GM12878 (cell line): ENCODE measurements at regions not wholly inside any gene's neighbourhood (a gene's known extent, or its start where the extent isn't known, plus 50 kb on each side); places are given as distances from the start of the nearest gene placed in this dataset.

Source experiments
- ATAC-seq: fragments of 200-7000 bp; cut with Tn5 transposase; 3 replicates; pipeline ENCODE4 v1.9.1; 2020; ENCODE audit warnings: mild to moderate bottlenecking, moderate library complexity
- BruUV-seq: library from RNA; stranded (reverse); fragments of 400-500 nt; replicated peaks from 2 replicates; lab custom pipeline; 2021; lab: Mats Ljungman, UMichigan
- CTCF ChIA-PET: fragments of 300-600 bp; sonication (Branson Sonifier 250); formaldehyde crosslinking; extraction: SDS; loops from one replicate; lab custom pipeline; 2021; ENCODE audit warnings: inconsistent platforms; lab: Yijun Ruan, JAX
- POLR2A ChIA-PET: fragments of 350-600 bp; formaldehyde crosslinking; extraction: SDS; loops from one replicate; lab custom pipeline; 2021; ENCODE audit warnings: inconsistent platforms; lab: Charles Lee
- RAD21 ChIA-PET: fragments of 300-600 bp; sonication (Branson Sonifier 250); formaldehyde crosslinking; loops from one replicate; lab custom pipeline; 2023; ENCODE audit warnings: antibody characterized with exemption; ENCODE audit not compliant: unreplicated experiment; lab: Charles Lee
- SMC1A ChIA-PET: fragments of 300-600 bp; sonication (Branson Sonifier 250); formaldehyde crosslinking; loops from one replicate; lab custom pipeline; 2023; ENCODE audit not compliant: unreplicated experiment, uncharacterized antibody; lab: Charles Lee
- DNase-seq: peaks from one replicate; pipeline ENCODE4 v3.0.0-alpha.2; 2011; ENCODE audit warnings: low read depth, low spot score
- FAIRE-seq: peaks from 3 replicates; lab custom pipeline; 2011; peaks lifted over from hg19 to GRCh38; lab: Jason Lieb, UNC
- H2AFZ ChIP-seq: 2 replicates; pipeline ENCODE4 v1.6.0; 2011; ENCODE audit warnings: low read depth, low read length, control low read depth; ENCODE audit not compliant: control insufficient read depth
- H3K27ac ChIP-seq: 2 replicates; pipeline ENCODE4 v1.5.1; 2011; ENCODE audit warnings: control low read depth; ENCODE audit not compliant: control insufficient read depth, insufficient read depth
- H3K27me3 ChIP-seq, 2 experiments: replicated peaks in 1 of 2; 2 replicates each; pipeline versions ENCODE4 v1.6.0 to v1.6.1; 2011; ENCODE audit warnings: low read length in 1 of 2; ENCODE audit not compliant: control insufficient read depth in 2 of 2, insufficient read depth in 2 of 2
- H3K36me3 ChIP-seq, 2 experiments: 2 replicates each; pipeline ENCODE4 v1.5.1; 2011; ENCODE audit warnings: low read length in 1 of 2; ENCODE audit not compliant: control insufficient read depth in 2 of 2, insufficient read depth in 2 of 2
- H3K4me1 ChIP-seq: 2 replicates; pipeline ENCODE4 v1.6.1; 2011; ENCODE audit warnings: mild to moderate bottlenecking, low read length, moderate library complexity, mixed read lengths; ENCODE audit not compliant: control insufficient read depth, insufficient read depth
- H3K4me2 ChIP-seq: 2 replicates; pipeline ENCODE4 v1.6.0; 2011; ENCODE audit warnings: control low read depth; ENCODE audit not compliant: control insufficient read depth, insufficient read depth
- H3K4me3 ChIP-seq: fragments of 200-600 bp; sonication (generic); 2 replicates; pipeline ENCODE4 v1.5.1; 2016
- H3K79me2 ChIP-seq: 2 replicates; pipeline ENCODE4 v1.6.0; 2011; ENCODE audit warnings: low read length; ENCODE audit not compliant: control insufficient read depth, insufficient read depth
- H3K9ac ChIP-seq: 2 replicates; pipeline ENCODE4 v1.8.0; 2011; ENCODE audit warnings: low read length, control low read depth, mixed read lengths; ENCODE audit not compliant: control insufficient read depth, insufficient read depth
- H3K9me3 ChIP-seq: replicated peaks from 3 replicates; pipeline ENCODE4 v1.5.1; 2011; ENCODE audit warnings: mild to moderate bottlenecking, low read length; ENCODE audit not compliant: control insufficient read depth, insufficient read depth
- H4K20me1 ChIP-seq: 2 replicates; pipeline ENCODE4 v1.6.0; 2011; ENCODE audit not compliant: control insufficient read depth, insufficient read depth
- ATF2 ChIP-seq: IDR thresholded peaks from 2 replicates; pipeline ENCODE4 v1.6.1; 2012; ENCODE audit warnings: low read length, inconsistent platforms
- IRF5 ChIP-seq: fragments of 450-650 bp; IDR thresholded peaks from 2 replicates; pipeline ENCODE4 v1.6.1; 2017; ENCODE audit warnings: borderline replicate concordance
- NFYA ChIP-seq: IDR thresholded peaks from 2 replicates; pipeline ENCODE4 v1.6.1; 2011; ENCODE audit warnings: low read depth, mild to moderate bottlenecking, low read length, improper control_type of control experiment, borderline replicate concordance
- RAD21 ChIP-seq: IDR thresholded peaks from 2 replicates; pipeline ENCODE4 v1.6.1; 2011; ENCODE audit warnings: mild to moderate bottlenecking, low read depth, low read length, moderate library complexity; ENCODE audit not compliant: insufficient read depth
- RFX5 ChIP-seq: IDR thresholded peaks from 2 replicates; pipeline ENCODE4 v1.6.1; 2011; ENCODE audit warnings: low read depth, low read length, improper control_type of control experiment
- ZNF217 ChIP-seq: fragments of 450-650 bp; IDR thresholded peaks from 2 replicates; pipeline ENCODE4 v1.6.1; 2017; ENCODE audit warnings: antibody characterized with exemption, mild to moderate bottlenecking
- ZNF24 ChIP-seq: fragments of 450-650 bp; IDR thresholded peaks from 2 replicates; pipeline ENCODE4 v1.6.1; 2017; ENCODE audit warnings: antibody characterized with exemption, mild to moderate bottlenecking
- WGBS: methylation state at CpG from one replicate; pipeline ENCODE4 v1.1.6; 2016; ENCODE audit warnings: low lambda C conversion rate; ENCODE audit not compliant: insufficient replicate concordance, insufficient coverage; ENCODE audit errors: missing lambda C conversion rate; 5-methylcytosine and 5-hydroxymethylcytosine counted together
- in situ Hi-C: fragments of 300-500 bp; cut with MboI; formaldehyde crosslinking; loops from 9 replicates; pipeline ENCODE4 v1.14.3; 2018; ENCODE audit warnings: mixed read lengths
- intact Hi-C: fragments of 100-400 bp; cut with micrococcal nuclease; formaldehyde crosslinking; loops from one replicate; pipeline ENCODE4 v1.14.2; 2022; ENCODE audit not compliant: unreplicated experiment

- FAIRE-seq, result no peak
- POLR2A ChIA-PET, result no interaction called here
- BruUV-seq, result no TSS peak
- CTCF ChIA-PET, result no interaction called here
- Histone ChIP-seq H3K36me3 (no peaks in the 10 kb centered on the region), H3K4me2 (no peak overlapping the region), H3K9ac (no peak overlapping the region), H3K27ac (no peak overlapping the region), H2AFZ (no peak overlapping the region), H3K27me3 (no peaks in the 10 kb centered on the region), H4K20me1 (no peaks in the 10 kb centered on the region), H3K4me3 (no peak overlapping the region), H3K9me3 (no peaks in the 10 kb centered on the region), H3K79me2 (no peaks in the 10 kb centered on the region), H3K4me1 (no peaks in the 10 kb centered on the region)
- in situ Hi-C loops (no loop called here), intact Hi-C loops (no loop called here)
- 0% methylated on average over 1 of the region's 1 CpG for WGBS
- DNase-seq, result no peak
- ATAC-seq, result no peak
- TF ChIP-seq ZNF217 (no peak), ATF2 (no peak), RFX5 (no peak), ZNF24 (no peak), IRF5 (no peak), RAD21 (no peak), NFYA (no peak)
- SMC1A ChIA-PET, result interaction anchor here (0.6 kb wide), 1 partner anchor 436 kb away, joined by 3 read pairs; no protein-coding TSS in a partner anchor
- RAD21 ChIA-PET, result no interaction called here
These were observed 162.7 kb upstream of the COL3A1 start for GRCh38 chr2:188811522-188811921.
